ENCODE measurements at regions not wholly inside any gene's neighbourhood (a gene's known extent, or its start where the extent isn't known, plus 50 kb on each side); places are given as distances from the start of the nearest gene placed in this dataset.

GRCh38 chr2:236775511-236775910 lies 205.9 kb downstream of the ACKR3 start:
- TF ChIP-seq TAF1 (IDR thresholded peaks at IDR 0.05; ENCODE audit: low read depth) (no peak), EP300 (IDR thresholded peaks at IDR 0.05; ENCODE audit: borderline replicate concordance) (no peak), YY1 (IDR thresholded peaks at IDR 0.05; ENCODE audit: low read depth) (no peak), USF1 (IDR thresholded peaks at IDR 0.05) (no peak), ZBTB7A (IDR thresholded peaks at IDR 0.05; ENCODE audit: low read depth) (no peak), REST (IDR thresholded peaks at IDR 0.05; ENCODE audit: low read depth) (no peak), NFIC (IDR thresholded peaks at IDR 0.05) (no peak), TEAD4 (IDR thresholded peaks at IDR 0.05) (no peak), EGR1 (IDR thresholded peaks at IDR 0.05) (no peak), TCF12 (IDR thresholded peaks at IDR 0.05; ENCODE audit: low read depth) (no peak), CEBPB (IDR thresholded peaks at IDR 0.05) (no peak), CREB1 (IDR thresholded peaks at IDR 0.05; ENCODE audit: low read depth) (no peak), MAX (IDR thresholded peaks at IDR 0.05) (no peak), FOXM1 (IDR thresholded peaks at IDR 0.05; ENCODE audit: borderline replicate concordance, low read depth) (no peak)

Data from Ishikawa (cell line).